Neural cell (in vitro differentiated cells): ENCODE measurements at regions not wholly inside any gene's neighbourhood (a gene's known extent, or its start where the extent isn't known, plus 50 kb on each side); places are given as distances from the start of the nearest gene placed in this dataset.

Experiments used
- CTCF ChIP-seq: fragments of 450-650 bp; IDR thresholded peaks from 2 replicates; pipeline ENCODE4 v1.5.1; 2014; ENCODE audit warnings: antibody characterized with exemption, mild to moderate bottlenecking, moderate library complexity; ENCODE audit not compliant: poor library complexity, severe bottlenecking
- EP300 ChIP-seq: fragments of 450-650 bp; conservative IDR thresholded peaks from 2 replicates; pipeline ENCODE4 v1.6.1; 2014; ENCODE audit warnings: antibody characterized with exemption, mild to moderate bottlenecking, moderate library complexity; ENCODE audit not compliant: poor library complexity, severe bottlenecking
- EZH2 ChIP-seq: fragments of 200-600, 300-800 bp; shearing (Covaris generic), sonication (generic); IDR thresholded peaks from 2 replicates; pipeline ENCODE4 v1.6.1; 2014; ENCODE audit warnings: antibody characterized with exemption, low read length, borderline replicate concordance, mild to moderate bottlenecking; ENCODE audit not compliant: insufficient read depth, poor library complexity, severe bottlenecking
- MXI1 ChIP-seq: fragments of 450-650 bp; conservative IDR thresholded peaks from 2 replicates; pipeline ENCODE4 v1.6.1; 2014; ENCODE audit warnings: antibody characterized with exemption, mild to moderate bottlenecking; ENCODE audit not compliant: poor library complexity, severe bottlenecking
- POLR2AphosphoS5 ChIP-seq: IDR thresholded peaks from 2 replicates; pipeline ENCODE4 v1.6.1; 2012
- RAD21 ChIP-seq: fragments of 450-650 bp; conservative IDR thresholded peaks from 2 replicates; pipeline ENCODE4 v1.6.1; 2014; ENCODE audit warnings: antibody characterized with exemption, mild to moderate bottlenecking, moderate library complexity
- REST ChIP-seq: IDR thresholded peaks from 2 replicates; pipeline ENCODE4 v1.6.1; 2012; ENCODE audit warnings: borderline replicate concordance
- SMC3 ChIP-seq: fragments of 450-650 bp; conservative IDR thresholded peaks from 2 replicates; pipeline ENCODE4 v1.6.1; 2014; ENCODE audit warnings: antibody characterized with exemption, mild to moderate bottlenecking, moderate library complexity; ENCODE audit not compliant: poor library complexity
- TAF1 ChIP-seq: IDR thresholded peaks from 2 replicates; pipeline ENCODE4 v1.6.1; 2012; ENCODE audit warnings: low read depth

- no peak for TF ChIP-seq CTCF
- TF ChIP-seq POLR2AphosphoS5 = no peak
- TF ChIP-seq TAF1 = no peak
- no peak for TF ChIP-seq EP300
- TF ChIP-seq SMC3 = no peak
- no peak for TF ChIP-seq EZH2
- TF ChIP-seq MXI1 = no peak
- TF ChIP-seq REST = no peak
- TF ChIP-seq RAD21 = no peak
Measured at GRCh38 chr2:188705191-188705590, 269.0 kb upstream of the COL3A1 start.
